HFFc6 (cell line): ENCODE measurements at regions not wholly inside any gene's neighbourhood (a gene's known extent, or its start where the extent isn't known, plus 50 kb on each side); places are given as distances from the start of the nearest gene placed in this dataset.
"Not testable (repeated sequence)": the region's sequence is repeated elsewhere in the genome, so short reads cannot be mapped to it uniquely, and the experiment has no call there.

Experiments used
- DNase-seq: peaks from one replicate; pipeline ENCODE4 v3.0.0-alpha.2; 2018
- H3K27ac Mint-ChIP-seq: 2 replicates; pipeline ENCODE4 v1.8.0; 2020; ENCODE audit warnings: mild to moderate bottlenecking, mixed read lengths
- H3K27me3 Mint-ChIP-seq: 2 replicates; pipeline ENCODE4 v1.8.0; 2021; ENCODE audit warnings: mild to moderate bottlenecking, moderate library complexity, mixed read lengths; ENCODE audit not compliant: insufficient read depth
- H3K36me3 Mint-ChIP-seq: 2 replicates; pipeline ENCODE4 v1.8.0; 2021; ENCODE audit warnings: low read depth, mixed read lengths
- H3K4me1 Mint-ChIP-seq: 2 replicates; pipeline ENCODE4 v1.8.0; 2020; ENCODE audit warnings: low read depth, mixed read lengths
- H3K4me3 Mint-ChIP-seq: 2 replicates; pipeline ENCODE4 v1.8.0; 2020; ENCODE audit warnings: mild to moderate bottlenecking, moderate library complexity, mixed read lengths
- H3K9me3 Mint-ChIP-seq: 2 replicates; pipeline ENCODE4 v1.8.0; 2020; ENCODE audit warnings: mild to moderate bottlenecking, mixed read lengths
- TF ChIP-seq, protein P1 (sequence below): fragments of 200-600 bp; sonication (generic); IDR thresholded peaks from 2 replicates; pipeline ENCODE4 v1.5.0; 2021; ENCODE audit warnings: antibody characterized with exemption, mild to moderate bottlenecking

DNA sequence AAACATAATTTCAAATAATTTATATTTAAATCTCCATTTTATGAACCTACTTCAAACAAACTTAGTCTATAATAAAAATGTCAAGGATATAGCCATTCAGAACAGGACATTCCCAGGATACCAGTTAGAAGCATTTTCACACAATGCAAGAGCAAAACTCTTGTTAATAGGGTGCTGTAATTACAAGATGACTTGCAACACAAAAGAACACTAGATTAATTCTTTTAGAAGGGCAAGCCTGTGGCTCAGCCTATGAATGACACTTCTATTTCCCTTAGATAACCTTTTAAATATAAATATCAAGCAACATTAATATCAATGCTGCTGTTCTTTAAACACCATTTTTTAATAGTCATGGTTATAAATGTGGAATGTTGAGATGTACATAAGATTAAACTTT, 157.9 kb upstream of the SCN7A start:
- Mint-ChIP-seq H3K4me3 (no peak overlapping the region), H3K36me3 (no peaks in the 10 kb centered on the region), H3K27me3 (no peaks in the 10 kb centered on the region; the same call in 1 of the 2 replicates), H3K4me1 (peaks cover 8% of the 10 kb centered on the region; the same call in 1 of the 2 replicates), H3K9me3 (no peaks in the 10 kb centered on the region), H3K27ac (no peak overlapping the region)
- TF ChIP-seq, protein P1, sequence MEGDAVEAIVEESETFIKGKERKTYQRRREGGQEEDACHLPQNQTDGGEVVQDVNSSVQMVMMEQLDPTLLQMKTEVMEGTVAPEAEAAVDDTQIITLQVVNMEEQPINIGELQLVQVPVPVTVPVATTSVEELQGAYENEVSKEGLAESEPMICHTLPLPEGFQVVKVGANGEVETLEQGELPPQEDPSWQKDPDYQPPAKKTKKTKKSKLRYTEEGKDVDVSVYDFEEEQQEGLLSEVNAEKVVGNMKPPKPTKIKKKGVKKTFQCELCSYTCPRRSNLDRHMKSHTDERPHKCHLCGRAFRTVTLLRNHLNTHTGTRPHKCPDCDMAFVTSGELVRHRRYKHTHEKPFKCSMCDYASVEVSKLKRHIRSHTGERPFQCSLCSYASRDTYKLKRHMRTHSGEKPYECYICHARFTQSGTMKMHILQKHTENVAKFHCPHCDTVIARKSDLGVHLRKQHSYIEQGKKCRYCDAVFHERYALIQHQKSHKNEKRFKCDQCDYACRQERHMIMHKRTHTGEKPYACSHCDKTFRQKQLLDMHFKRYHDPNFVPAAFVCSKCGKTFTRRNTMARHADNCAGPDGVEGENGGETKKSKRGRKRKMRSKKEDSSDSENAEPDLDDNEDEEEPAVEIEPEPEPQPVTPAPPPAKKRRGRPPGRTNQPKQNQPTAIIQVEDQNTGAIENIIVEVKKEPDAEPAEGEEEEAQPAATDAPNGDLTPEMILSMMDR: no peak
- no peak for DNase-seq

- no peak for DNase-seq
- TF ChIP-seq, protein P1: no peak
- H3K36me3 Mint-ChIP-seq: no peaks in the 10 kb centered on the region
- no peaks in the 10 kb centered on the region for H3K9me3 Mint-ChIP-seq
- H3K4me1 Mint-ChIP-seq: peaks cover 8% of the 10 kb centered on the region; the same call in 1 of the 2 replicates
- H3K27ac Mint-ChIP-seq: no peak overlapping the region
- H3K4me3 Mint-ChIP-seq: no peak overlapping the region
- H3K27me3 Mint-ChIP-seq: no peaks in the 10 kb centered on the region; the same call in 1 of the 2 replicates
These were observed 157.1 kb upstream of the SCN7A start for GRCh38 chr2:166651080-166651675.

- H3K4me1 Mint-ChIP-seq: peaks cover 8% of the 10 kb centered on the region; the same call in 1 of the 2 replicates
- TF ChIP-seq, protein P1: no peak
- no peaks in the 10 kb centered on the region for H3K36me3 Mint-ChIP-seq
- DNase-seq: no peak
- H3K4me3 Mint-ChIP-seq: no peak overlapping the region
- no peaks in the 10 kb centered on the region; the same call in 1 of the 2 replicates for H3K27me3 Mint-ChIP-seq
- H3K27ac Mint-ChIP-seq: no peak overlapping the region
- no peaks in the 10 kb centered on the region for H3K9me3 Mint-ChIP-seq
These were observed 153.9 kb upstream of the SCN7A start for GRCh38 chr2:166647935-166648334.

DNA sequence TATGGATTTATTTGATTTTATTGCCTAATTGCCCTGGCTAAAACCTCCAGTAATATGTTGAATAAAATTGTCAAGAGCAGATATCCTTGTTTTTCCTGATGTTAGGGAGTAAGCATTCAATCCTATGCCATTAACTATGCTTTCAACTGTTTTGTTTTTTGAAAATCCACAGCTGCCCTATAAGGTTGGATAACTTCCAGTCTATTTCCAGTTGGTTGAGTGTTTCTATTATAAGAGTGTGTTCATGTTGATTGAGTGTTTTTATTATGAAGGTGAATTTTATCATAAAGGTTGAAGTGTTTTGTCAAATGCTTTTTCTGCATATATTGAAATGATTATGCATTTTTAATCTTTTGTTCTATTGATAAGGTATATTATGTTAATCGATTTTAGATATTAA, 149.9 kb upstream of the SCN7A start:
- Mint-ChIP-seq H3K4me3 (no peak overlapping the region), H3K36me3 (no peaks in the 10 kb centered on the region; the same call in 1 of the 2 replicates), H3K9me3 (no peaks in the 10 kb centered on the region), H3K27ac (no peak overlapping the region), H3K4me1 (no peaks in the 10 kb centered on the region), H3K27me3 (no peaks in the 10 kb centered on the region; the same call in 1 of the 2 replicates)
- DNase-seq: no peak
- TF ChIP-seq, protein P1: no peak

DNA sequence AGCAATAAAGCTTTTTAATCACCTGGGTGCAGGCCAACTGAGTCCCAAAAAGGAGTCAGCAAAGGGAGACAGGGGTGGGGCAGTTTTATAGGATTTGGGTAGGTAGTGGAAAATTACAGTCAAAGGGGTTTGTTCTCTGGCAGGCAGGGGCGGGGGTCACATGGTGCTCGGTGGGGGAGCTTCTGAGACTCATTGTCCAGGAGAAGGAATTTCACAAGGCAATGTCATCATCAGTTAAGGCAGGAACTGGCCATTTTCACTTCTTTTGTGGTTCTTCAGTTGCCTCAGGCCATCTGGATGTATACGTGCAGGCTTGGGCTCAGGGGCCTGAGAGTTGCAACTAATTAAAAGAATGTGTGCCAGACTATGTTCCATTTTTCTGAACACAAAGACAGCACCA, 147.5 kb upstream of the SCN7A start:
- not testable (repeated sequence) for H3K27ac Mint-ChIP-seq, H3K36me3 Mint-ChIP-seq, DNase-seq, H3K4me1 Mint-ChIP-seq, H3K9me3 Mint-ChIP-seq, H3K4me3 Mint-ChIP-seq, H3K27me3 Mint-ChIP-seq

GRCh38 chr2:166637051-166637450, 143.0 kb upstream of the SCN7A start:
- peaks cover 17% of the 10 kb centered on the region for H3K4me1 Mint-ChIP-seq
- no peak for DNase-seq
- no peak overlapping the region for H3K27ac Mint-ChIP-seq
- H3K36me3 Mint-ChIP-seq: no peaks in the 10 kb centered on the region; the same call in 1 of the 2 replicates
- no peaks in the 10 kb centered on the region for H3K9me3 Mint-ChIP-seq
- TF ChIP-seq, protein P1: no peak
- H3K27me3 Mint-ChIP-seq: no peaks in the 10 kb centered on the region
- no peak overlapping the region for H3K4me3 Mint-ChIP-seq
